Stimulated activated naive CD4-positive, alpha-beta T cell treated with Interleukin-2 at 50 U/mL for 16 hours (primary cell): ENCODE measurements at regions not wholly inside any gene's neighbourhood (a gene's known extent, or its start where the extent isn't known, plus 50 kb on each side); places are given as distances from the start of the nearest gene placed in this dataset.

Source experiments
- DNase-seq: peaks from one replicate; lab custom pipeline; 2025; lab: John Stamatoyannopoulos, UW

DNA sequence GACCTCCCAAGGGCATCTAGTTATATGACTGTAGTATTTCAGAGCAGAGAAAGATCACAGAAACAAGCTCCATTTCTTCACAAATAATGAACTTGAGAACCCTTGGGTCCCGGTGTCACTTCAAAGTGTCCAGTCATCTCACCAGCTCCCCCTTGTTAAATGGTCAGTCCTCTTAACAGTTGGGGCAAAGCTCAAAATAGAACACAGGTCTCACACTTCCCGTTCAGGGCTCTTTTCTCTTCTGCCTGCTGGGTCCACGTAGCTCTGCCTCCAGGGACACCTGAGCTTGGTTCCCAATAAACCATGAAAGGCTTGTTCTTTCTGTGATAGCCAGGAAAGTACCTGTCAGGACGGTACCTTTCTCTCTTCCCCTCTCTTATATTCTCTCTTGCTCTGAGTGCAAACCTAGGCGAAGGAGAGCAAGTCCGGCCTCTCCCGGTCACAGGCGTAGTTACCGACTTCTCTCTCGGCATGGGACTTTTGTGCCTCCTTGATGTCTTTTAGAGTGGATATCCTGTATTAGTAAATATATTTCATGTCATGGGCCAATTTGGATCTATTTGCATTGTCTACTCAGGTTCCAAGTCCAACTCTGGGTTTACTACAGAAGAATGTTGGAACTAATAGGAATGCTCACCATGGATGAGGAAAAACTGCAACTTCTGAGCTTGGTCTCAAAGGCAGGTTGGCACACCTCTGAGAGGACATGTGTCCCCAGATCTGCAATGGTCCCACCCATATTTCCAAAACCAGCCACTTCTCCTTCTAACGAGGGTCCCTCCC lies 118.8 kb upstream of the PARP11 start:
- DNase-seq = no peak

- no peak for DNase-seq
Measured at GRCh38 chr12:3990501-3991280, 117.5 kb upstream of the PARP11 start.

GRCh38 chr12:3989218-3989550 lies 116.0 kb upstream of the PARP11 start:
- DNase-seq = no peak

DNA sequence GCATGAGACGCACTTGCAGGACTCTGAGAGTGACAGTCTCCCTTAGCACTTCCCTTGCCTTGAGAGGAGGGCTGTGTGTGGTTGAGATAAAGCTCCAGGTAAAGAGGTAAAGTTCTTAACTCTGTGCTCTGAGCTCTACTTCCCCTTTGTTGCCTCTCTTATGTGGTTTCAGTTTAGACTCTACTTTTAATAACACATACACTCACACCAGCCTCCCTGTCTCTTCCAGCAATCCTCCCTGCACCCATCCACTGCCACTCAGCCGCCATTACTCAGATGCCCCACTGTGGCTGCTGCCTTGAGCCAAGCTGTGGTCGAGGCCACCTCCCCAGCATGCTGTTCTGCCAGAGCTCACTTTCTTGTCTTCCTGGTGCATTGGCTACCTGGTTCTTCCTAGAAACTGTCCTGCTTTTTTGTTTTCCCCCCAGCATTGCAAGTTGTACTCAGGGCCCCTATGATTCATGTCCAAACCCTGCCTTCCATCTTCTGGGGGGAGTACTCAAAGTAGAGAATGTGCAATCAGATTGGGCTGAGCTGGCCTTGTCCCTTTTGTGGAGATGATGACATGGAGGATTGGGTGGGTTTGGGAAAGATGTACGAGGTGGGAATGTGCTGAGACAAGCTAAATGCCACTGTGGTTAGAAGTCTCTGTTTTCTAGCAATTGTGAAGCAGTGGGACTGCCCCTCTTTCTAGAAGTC lies 115.5 kb upstream of the PARP11 start:
- DNase-seq = peak; percentile 3

GRCh38 chr12:3987571-3987970 lies 114.4 kb upstream of the PARP11 start:
- no peak for DNase-seq

DNA sequence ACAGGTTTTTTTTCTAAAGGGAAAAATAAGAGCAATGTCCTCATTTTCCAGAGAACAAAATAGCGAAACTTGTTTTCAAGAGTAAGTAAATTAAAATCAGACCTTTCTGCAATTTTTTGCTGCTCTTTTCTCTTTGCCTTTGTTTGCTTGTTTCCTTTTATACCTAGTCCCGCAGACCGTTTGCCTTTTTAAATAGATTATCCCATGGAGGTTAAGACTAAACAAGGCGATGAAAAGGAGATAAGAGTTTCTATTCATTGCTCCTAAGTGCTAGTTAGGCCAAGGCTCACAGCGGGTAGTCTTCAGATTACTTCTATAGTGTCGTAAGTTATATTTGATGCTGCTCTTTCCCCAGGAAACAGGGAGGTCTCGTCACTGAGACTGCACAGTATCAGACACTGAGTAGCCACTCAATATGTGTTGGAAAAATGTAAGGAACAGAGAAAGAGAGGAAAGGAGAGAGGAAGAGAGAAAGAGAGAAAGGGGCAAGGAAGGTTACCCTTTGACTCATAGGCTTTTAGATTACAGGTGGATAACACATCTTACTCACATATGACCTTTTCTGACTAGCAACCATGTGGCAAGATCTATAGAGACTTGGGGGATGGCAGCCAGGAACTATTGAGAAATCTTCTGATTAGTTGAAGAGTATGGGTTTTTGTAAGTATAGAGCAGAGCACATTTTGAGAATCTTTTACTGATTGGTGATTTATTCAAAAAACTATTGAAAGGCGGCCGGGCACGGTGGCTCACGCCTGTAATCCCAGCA lies 107.5 kb upstream of the PARP11 start:
- DNase-seq = no peak

GRCh38 chr12:3977621-3978020 lies 104.4 kb upstream of the PARP11 start:
- DNase-seq = no peak

DNA sequence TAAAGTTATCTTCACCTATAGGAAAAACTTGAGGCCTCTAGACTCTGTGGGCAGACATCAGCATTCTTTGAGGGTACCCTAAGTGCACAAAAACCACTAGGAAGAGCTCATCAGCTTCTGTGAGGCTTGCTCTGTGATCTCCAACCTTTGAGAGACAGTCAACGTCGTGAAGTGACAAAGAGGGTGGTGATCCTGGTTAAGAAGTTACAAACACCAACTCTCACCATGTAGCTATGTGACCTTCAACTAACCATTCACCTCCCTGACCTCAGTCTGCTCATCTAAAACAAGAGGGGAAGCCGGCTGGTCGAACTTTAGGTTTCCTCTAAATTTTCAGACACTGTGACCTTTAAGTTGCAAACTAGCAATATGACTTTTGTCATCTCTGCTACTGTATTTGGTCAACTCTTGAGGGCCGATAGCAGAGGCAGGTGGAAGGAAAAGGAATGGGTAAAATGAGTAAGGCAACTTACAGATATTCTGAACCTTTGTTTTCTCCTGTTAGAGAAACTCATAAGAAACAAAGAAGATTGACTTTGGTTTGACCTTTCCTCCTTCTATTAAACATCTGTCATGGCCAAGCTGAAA lies 103.2 kb upstream of the PARP11 start:
- DNase-seq = no peak

- no peak for DNase-seq
Measured at GRCh38 chr12:3975652-3976051, 102.5 kb upstream of the PARP11 start.

- DNase-seq = no peak
Measured at GRCh38 chr12:3974883-3975282, 101.7 kb upstream of the PARP11 start.

DNA sequence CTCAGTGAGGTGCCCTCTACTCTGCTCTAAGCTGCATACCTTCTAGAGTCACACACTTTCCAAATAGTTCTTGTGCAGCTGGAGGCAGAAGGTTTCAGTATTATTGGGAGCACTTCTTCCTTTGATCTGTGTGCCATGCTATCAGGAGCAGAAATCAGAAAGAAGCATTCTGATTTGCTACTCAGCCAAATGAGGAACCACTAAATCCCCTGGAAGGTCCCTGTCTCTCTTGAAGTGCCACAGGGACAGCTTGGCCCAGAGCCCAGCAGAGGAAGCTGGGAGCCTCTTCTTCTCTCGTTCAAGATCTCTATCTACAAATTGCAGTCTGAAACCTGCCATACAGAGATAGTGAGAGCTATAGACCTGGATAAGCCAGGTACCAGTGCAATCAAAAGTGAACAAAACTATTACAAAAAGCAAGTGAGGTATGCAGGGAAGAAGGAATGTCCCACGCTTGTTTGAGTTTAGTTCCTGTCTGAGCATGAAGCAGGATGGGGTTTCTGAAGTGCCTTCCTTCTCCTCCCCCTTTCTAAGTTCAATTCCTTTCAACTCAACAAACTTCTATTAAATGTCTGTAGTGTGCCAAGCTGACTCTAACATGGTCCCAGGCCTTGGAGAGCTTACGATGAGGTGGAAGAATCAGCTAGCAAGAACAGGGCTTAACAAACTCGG lies 100.9 kb upstream of the PARP11 start:
- no peak for DNase-seq

DNA sequence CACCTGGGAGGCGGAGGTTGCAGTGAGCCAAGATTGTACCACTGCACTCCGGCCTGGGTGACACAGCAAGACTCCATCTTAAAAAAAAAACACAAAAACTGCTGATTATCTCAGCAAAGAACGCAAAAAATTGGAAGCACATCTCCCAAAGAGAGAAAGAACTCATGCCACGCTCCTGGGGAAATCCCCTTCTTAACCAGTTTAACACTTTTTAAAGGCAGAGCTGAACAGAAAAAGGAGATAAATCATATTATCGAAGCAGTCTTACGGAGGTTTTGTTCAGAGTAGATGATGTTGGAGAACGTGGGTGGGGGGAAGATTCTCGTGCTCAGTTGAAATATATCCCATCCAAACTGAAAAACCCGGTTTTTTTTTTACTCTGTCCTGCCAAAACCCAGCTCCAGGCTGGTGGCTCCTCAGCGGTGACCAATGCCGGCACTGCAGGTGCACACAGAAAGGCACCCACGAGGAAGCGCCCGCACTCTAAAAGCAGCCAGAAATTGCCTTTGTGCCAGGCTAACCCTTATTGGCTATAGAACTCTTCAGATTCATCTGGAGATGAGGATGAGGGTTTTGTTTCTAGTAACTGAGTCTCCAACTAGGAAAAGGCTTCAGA lies 100.2 kb upstream of the PARP11 start:
- peak; percentile 7 for DNase-seq

GRCh38 chr12:3972576-3972975 lies 99.4 kb upstream of the PARP11 start:
- no peak for DNase-seq

DNA sequence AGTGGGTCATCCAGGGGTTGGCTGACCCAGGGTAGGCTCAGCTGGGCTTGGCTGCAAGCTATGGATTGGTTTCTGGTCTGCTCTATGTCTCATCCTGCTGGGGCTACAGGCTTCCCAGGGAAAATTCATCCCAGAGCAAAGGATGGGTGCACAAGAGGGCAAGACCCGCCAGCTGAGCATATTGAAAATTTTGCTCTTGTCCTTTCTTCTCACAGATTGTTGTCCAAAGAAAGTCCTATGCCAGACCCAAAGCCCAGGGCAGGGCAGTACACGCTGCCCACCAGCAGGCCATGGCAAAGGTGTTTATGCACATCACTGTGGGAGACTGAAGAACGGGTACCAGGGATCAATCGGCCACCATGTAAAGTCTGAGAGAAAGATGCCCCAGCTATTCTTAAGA lies 95.3 kb upstream of the PARP11 start:
- DNase-seq = no peak

GRCh38 chr12:3967556-3968160 lies 94.5 kb upstream of the PARP11 start:
- no peak for DNase-seq

DNA sequence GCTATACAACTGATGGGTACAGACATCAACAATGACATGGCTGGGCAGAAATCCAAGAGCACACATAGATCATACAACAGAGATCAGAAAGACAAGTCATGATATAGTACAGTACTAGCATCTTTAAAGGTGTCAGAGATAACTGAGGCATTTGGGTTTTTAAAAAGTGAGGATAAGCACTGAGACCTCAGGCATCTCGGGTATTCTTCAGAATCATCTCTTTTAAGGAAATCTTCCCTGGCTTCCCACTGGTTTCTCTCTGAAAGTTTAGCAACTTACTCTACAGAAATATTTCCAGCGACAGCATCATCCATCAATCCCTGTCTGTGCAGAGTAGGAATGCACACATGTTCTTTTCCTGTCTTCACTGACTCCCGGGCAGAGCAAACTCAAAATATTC lies 93.2 kb upstream of the PARP11 start:
- no peak for DNase-seq

DNA sequence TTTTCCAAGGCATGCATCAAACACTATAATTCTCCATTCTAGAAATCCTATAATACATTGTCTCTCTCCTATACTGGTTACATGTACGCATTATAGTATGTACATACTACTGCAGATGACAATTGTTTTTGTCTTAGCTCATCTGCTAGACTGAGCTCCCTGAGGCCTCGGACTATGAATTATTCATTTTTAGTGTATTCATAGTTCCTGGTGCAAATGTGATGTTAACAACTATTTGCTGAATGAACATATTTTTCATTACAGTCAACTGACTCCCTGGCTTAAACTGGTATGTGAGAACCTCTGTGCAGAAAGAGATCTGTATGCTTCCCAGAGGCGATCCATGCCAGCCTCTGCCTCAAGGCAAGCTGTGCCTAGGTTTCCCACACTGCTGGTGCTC lies 91.8 kb upstream of the PARP11 start:
- no peak for DNase-seq

DNA sequence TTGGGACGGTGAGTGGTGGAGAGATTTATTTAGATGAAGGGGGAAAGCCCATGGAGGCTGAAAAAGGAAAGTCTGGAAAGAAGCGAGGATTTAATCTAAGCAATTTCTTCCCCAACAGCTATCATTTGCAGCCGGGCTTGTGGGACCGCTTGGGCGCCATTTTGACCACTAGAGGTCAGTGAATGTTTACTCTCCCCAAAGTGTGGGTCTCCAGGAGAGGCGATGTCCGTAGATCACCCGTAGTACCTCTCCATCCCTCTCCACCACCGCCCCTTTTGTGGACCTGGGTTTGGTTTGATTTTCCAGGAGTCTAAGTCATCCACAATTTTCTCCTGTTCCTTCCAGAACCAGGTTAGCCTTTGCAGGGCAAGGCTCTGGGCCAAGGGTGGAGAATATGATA lies 91.2 kb upstream of the PARP11 start:
- no peak for DNase-seq

DNA sequence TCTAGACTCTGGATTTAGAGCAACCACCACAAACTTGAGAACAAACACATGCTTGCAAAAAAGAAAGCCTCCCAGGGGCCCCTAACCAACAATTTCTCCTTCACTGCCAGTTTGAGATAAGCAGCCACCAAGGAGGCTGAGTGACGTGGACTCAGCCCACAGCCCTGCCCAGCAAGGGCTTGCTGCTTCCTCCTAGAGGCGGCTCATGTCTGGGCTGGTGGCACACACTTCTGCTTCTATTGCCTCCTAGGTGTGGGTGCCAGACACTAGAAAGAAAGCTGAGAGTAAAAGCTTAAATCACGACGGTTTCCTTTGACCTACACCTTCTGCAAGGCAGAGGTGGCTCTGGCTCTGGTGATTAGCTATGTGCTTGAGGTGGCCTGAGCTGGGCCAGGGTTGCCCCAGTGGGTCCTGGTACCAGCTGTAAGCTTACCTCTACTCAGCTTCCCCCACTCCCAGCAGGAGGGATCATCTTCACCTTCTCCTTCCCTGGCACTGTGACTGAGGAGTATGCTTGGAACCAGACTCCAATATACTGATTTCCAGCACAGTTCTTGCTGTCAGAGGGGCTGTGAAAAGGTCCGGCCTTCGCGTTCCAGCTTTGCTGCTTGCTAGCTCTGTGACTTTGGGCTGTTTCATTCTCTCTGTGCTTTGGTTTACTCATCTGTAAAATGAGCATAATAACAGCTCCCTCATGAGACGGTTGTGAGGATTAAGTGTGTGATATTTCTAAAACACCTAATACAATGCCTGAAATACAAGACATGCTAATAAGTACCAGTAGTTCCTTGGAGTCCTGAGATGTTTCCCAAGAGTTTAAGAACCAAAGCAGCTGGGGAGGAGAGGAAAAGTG lies 89.7 kb upstream of the PARP11 start:
- DNase-seq = peak; percentile 50

- no peak for DNase-seq
Measured at GRCh38 chr12:3961591-3961990, 88.4 kb upstream of the PARP11 start.
